CD1c-positive myeloid dendritic cell (primary cell): ENCODE measurements at regions not wholly inside any gene's neighbourhood (a gene's known extent, or its start where the extent isn't known, plus 50 kb on each side); places are given as distances from the start of the nearest gene placed in this dataset.
A peak's percentile ranks its signal among the peaks of the same experiment; 100 is the strongest.
"Not testable (repeated sequence)": the region's sequence is repeated elsewhere in the genome, so short reads cannot be mapped to it uniquely, and the experiment has no call there.

Experiments
- DNase-seq: peaks from one replicate; pipeline ENCODE4 v3.0.0-alpha.2; 2016; ENCODE audit errors: extremely low spot score

DNA sequence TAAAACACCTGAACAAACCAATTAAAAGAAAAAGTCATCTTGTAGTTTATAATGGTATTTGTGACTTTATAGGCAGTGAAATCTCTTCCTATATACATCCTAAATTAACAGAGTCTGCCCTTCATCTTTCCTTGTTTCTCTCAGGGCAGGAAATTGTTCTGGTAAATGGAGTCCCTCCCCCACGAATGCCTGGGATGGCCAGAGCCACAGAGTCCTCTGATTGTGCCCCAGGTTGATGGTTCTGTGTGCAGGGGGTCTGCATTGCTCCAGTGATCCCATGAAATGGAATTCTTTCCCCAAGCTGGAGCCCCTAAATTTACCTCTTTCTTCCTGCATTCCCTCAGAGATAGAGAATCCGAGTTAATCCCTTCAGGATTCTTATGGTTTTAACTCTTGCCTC lies 155.5 kb downstream of the MTX2 start:
- DNase-seq, result no peak

- no peak for DNase-seq
Observed at GRCh38 chr2:176427549-176427948, 158.3 kb downstream of the MTX2 start.

DNA sequence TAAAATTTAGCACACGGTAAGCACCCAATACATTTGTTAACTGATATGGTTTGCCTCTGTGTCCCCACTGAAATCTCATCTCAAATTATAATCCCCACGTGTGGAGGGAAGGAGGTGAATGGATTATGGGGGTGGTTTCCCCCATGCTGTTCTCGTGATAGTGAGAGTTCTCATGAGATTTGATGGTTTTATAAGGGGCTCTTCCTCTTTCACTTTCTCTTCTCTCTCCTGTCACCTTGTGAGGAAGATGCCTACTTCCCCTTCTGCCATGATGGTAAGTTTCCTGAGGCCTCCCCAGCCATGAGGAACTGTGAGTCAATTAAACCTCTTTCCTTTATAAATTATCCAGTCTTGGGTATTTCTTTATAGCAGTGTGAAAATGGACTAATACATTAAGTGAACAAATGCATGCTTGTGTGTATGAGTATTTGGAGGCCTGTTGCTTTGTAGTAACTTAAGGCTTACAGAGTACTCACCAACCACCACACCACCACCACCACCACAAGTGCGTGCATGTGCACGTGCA lies 159.8 kb downstream of the MTX2 start:
- DNase-seq, result not testable (repeated sequence)

GRCh38 chr2:176432434-176432833 lies 163.2 kb downstream of the MTX2 start:
- DNase-seq, result no peak

GRCh38 chr2:176435729-176436128 lies 166.5 kb downstream of the MTX2 start:
- no peak for DNase-seq

DNA sequence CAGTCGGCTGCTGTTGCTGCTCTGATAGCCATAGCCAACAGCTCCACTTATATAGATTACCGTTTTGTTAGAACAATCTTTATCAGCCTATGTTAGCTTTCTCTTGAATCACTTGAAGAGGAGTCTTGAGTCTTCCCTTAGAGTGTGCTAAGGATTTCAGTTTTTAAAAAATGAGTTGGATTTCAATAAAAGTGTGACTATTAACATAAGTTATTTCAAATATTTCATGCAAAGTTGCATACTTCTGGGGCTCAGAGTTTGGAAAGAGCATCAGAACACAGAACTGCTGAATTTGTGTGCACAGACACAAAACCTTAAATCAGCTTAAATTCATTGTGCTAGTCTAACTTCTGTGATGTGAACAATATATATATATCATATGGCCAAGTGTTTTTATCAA lies 174.7 kb downstream of the MTX2 start:
- DNase-seq, result no peak

DNA sequence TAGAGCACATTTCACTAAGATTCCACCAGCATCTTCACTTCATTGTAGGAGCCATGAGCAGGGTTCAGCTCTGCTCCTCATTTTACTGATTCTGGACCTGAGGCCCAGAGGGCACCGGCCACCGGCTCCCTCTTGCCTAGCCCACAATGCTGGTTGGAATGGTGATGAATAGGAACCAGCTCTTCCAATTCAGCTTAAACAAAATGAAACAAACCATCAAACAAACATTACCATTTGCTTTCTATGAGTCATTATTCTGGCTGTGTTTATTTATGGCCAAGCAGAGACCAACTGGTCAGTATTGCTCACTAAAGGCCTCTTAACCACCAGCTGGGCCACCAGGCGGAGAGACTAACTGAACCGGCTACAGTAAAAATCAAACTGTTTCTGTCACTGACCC lies 176.7 kb downstream of the MTX2 start:
- no peak for DNase-seq

- no peak for DNase-seq
Observed at GRCh38 chr2:176446718-176447414, 177.6 kb downstream of the MTX2 start.

DNA sequence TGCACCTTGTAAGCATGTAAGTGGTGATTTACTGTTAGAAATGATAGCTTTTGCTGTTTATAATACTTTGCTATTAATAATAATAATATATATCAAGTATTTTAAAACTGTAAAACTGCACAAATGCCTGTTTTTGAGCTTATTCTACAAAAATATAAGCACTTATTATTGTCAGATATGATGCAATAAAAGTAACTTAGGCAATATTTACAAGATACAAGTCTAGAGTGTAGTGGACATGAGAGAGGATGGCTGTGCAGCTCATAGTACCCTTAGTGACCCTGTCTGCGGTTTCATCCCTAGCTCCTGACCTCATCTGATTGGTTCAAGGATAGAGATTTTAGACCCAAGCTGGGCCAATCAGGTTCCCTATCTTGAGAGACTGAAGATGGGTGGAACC lies 178.4 kb downstream of the MTX2 start:
- no peak for DNase-seq

GRCh38 chr2:176449852-176450251 lies 180.6 kb downstream of the MTX2 start:
- DNase-seq, result no peak

DNA sequence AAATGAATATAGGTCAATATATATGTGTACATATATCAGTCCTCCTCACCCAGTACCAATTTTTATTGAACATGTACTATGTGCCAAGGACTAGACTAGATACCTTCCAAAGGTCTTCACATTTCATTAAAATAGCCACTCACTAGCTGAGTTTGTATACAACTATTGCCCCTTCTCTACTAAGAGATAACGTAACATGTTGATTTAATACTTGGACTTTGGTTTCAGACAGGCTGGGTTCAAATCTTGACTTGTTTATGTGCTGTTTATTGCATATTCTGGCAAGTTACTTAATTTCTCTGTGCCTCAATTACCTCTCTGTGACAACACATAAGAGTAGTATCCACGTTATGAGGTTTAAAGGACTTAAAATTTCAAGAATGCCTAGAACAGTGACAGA lies 184.5 kb downstream of the MTX2 start:
- no peak for DNase-seq

GRCh38 chr2:176454893-176455815 lies 185.9 kb downstream of the MTX2 start:
- peak; percentile 79 for DNase-seq

DNA sequence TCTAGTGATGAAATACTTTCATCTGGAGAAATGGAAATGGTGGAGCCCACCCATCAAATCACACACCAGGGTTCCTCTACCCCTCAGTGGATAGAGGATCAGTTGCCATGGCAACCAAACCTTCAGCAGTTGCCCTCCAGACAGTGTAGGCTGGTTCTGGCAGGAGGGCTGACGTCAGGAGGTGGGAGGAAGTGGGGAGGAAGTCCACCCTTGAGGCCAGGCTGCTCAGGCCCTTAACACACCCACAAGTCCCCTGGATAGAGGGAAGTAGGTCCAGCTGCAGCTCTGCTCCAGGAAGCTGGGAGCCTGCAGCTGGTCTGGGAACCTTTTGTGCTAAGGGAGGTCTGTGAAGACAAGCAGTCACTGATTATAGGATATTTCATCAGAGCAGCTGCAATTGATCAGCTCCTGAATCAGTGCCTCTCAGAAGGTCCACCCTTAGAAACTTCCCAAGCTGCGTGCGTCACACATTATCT lies 186.6 kb downstream of the MTX2 start:
- peak; percentile 24 for DNase-seq

- DNase-seq, result no peak
Observed at GRCh38 chr2:176457481-176457880, 188.2 kb downstream of the MTX2 start.

DNA sequence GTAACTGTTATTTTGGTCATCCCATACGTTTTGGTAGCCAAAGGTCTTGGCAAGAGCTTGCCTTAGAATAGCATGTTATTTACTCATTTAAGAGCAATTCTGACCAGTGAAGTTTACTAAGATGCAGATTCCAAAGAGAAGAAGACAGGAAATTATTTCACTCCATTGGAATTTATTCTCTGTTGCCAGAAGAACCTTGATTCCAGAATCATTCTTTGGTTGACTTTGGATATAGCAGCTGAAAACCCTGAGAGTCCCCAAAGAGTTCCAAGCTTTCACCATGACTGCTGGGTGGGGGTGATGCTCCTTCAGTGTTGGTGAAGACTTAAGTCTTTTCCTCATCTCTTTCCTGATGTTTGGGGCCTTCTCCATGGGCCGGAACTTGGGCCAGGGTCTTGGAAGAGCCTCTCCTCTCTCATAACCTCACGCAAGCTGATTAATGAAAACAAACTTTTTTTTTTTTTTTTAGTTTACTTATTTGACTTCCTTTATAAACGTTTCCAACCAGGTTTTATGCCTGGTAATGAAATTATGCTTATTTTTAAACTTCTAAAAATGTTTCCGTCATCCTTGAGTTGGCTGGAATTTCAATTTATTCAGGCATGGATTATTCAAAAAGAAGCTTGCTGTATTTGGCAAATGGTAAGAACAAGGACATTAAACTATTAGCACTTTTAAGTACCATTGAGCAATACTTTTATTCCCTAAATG lies 192.0 kb downstream of the MTX2 start:
- no peak for DNase-seq

DNA sequence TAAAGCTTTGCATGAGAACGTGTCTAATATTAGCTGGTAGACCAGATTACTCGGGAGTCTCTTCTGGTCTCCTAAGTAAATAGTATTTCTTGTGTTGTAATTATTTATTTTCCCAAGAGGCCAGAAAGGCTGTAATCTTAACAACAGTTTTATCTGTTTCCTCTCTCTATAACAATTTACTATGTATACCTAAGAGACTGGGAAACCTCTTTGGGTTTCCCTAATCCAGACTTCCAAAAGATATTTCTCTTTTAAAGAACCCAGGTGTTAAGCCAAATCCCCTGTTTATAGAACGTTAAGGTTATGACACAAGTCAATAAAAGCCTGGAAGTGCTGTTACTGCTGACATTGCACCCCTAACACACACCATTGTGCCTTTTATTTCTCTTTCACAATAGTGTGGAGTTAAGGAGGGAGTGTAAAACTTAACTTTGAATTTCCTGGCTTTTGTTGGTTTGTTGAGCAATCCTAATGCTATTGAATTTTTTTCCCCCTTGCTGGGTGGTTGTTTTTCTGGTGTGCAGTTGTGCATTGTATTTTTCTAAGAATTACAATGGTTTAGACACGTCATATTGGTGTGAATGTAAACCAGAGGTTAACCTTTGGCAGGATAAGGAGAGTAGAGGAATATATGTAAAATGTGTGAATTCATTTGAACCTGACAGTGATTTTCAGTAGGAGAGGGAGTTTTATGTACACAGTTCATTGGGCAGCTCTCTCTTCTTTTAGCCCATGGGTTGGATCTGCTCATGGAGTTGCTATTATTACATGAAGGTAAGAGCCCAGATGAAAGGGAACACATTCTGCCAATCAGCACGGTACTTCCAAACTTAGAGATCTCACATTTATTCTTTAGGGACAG lies 192.8 kb downstream of the MTX2 start:
- no peak for DNase-seq

- no peak for DNase-seq
Observed at GRCh38 chr2:176463546-176463945, 194.3 kb downstream of the MTX2 start.

DNA sequence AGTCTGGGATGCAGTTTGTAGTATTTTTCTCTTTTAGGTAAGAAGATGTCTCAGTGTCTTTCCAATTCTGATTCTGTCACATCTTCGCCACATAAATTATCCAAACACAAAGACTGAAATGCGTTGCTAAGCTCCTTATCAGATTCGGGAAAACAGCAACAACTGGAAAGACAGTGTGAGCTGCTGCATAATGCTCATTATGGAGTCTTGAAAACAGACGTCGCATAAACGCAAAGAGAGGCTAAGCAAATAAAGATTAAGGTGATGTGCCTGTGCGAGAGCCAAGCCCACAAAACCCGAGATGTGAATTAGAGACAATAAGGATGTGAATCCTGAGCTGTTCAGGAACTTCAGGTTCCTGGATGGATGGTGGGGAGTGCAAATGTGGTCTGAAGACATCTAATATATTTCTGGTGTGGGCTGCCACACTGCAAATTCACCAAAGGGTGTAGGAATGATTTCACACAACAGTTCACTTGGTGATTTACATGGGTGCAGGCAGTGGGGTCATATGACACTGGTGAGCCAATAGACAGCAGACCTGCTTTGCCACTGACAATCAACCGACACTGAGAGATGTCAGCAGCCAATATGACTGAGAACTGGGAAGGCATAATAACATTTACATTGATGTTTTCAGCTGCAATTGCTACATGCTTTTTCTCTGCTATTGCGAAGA lies 195.8 kb downstream of the MTX2 start:
- DNase-seq, result no peak

DNA sequence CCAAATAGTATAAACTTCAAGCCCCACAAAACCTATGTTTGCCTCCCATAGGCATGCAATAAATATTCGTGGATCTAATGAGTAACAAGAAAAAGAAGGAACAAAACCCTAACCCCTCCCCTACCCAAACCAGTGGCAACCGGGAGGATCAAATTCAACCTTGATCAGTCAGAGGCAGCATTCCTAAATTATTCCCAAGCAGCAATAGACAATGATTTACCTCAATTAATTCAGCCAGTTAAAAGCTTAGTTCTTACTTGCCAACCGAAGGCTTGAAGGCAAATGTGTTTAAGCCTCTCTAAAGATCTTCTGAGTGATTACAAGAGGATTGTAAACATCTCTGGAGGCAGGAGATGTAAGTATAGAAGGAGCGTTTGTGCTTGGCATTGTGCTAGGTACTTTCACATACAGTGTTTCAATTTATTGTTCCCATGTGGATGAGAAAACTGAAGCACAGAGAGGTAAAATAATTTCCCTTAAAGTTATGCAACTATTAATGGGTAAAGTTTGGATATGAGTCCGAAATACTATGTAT lies 197.7 kb downstream of the MTX2 start:
- no peak for DNase-seq

- DNase-seq, result no peak
Observed at GRCh38 chr2:176467595-176467994, 198.4 kb downstream of the MTX2 start.
